Stimulated activated CD4-positive, alpha-beta T cell treated with anti-CD3 and anti-CD28 coated beads, Interleukin-15, amount 100 ng/mL, for 1 hour (primary cell): ENCODE measurements at regions not wholly inside any gene's neighbourhood (a gene's known extent, or its start where the extent isn't known, plus 50 kb on each side); places are given as distances from the start of the nearest gene placed in this dataset.
"Not testable (repeated sequence)": the region's sequence is repeated elsewhere in the genome, so short reads cannot be mapped to it uniquely, and the experiment has no call there.

Experiments
- DNase-seq, 2 donors: peaks; one replicate each; pipeline ENCODE4 v3.0.0-alpha.2; 2020; ENCODE audit warnings: low read depth in 1 of 2, low spot score in 1 of 2

DNA sequence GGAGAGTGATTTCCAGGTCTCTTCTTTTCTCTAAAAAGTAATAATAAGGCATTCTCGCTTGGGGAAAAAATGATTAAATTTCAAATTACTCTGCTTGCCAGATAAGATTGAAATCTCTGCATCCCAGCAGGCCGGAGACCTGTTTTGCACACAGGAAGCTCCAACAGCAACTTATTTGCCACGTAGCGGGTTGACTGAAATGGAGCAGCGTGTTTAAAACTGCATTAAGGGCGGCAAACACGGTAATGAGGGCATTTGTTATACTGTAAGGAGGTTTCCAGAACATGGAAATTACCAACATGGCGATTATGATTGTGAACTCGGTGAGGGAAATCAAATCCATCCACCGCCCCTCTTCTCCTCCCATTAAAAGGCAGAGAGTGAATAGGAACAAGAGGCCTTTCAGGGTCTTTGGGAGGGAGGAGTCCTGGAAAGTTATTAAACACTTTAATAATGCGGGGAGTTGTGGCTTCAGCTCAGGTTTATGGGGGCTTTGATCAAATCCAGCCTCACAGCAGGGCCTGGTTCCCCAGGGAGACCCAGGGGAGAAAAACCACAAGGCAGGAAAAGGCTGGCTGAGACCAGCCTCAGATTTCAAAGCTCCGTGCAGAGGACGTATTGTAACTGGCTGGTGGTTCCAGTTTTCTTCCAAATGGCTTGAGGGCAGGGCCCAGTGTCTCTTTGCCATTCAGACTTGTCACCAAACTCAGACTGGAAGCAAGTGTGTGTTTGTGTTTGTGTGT, 242.3 kb downstream of the TLE3 start:
- no peak for DNase-seq

- no peak for DNase-seq
Measured at GRCh38 chr15:69857250-69857649, 240.5 kb downstream of the TLE3 start.

- DNase-seq: no peak
Measured at GRCh38 chr15:69857686-69858391, 239.9 kb downstream of the TLE3 start.

DNA sequence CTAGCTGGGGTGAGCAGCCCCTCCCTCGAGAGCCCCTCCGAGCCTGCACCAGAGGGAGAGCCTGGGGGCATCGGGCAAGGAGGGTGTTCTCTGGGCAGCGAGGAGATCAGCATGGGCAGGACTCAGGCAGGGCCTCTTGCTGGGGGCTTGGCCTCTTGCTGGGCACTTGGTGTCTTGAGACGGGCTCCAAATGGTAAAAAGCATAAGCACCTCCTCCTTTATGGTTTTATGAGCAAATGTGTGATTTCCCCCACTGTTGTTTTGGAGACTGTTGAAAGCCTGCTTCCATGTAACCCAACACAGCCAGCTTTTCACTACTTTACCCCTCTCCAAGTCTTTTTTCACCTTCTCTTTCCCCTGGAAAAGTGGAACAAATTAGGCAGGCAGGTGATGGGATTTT, 239.3 kb downstream of the TLE3 start:
- no peak for DNase-seq

DNA sequence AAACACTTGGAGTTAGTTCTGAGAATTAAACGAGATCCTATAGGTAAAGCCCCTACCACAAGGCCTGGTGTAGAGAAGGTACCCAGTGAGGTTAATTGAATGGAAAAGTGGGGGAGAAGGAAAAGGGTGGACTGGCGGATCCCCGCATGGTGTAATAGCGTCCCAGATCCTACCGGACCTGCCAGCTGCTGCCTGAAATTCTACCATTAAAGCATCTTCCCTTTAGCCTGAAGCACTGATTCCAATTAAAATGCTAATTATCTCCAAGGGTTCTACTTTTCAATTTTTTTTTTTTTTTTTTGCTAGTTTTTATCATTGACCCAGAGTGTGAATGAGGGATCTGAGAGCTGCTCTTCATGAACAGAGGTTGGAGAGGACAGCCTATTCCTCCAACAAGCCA, 237.9 kb downstream of the TLE3 start:
- DNase-seq: no peak

DNA sequence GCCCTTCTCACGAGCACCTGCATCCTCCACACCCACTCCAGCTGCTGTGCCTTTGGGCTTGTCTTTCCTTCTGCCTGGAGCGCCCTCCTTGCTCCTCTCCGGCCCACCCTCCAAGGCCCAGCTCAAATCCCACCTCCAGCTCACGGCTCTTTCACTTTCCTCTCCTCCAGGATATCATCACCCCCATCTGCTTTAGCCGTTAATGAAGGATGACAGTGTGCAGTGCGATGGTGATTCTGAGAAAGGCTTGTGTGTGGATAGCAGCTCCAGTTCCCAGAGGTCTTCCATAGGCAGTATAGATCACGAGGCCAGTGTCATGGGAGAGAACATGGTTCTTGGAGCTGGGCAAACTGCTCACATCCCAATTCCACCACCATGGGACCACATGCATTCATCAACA, 237.4 kb downstream of the TLE3 start:
- DNase-seq: no peak

- DNase-seq: no peak
Measured at GRCh38 chr15:69860921-69861320, 236.8 kb downstream of the TLE3 start.

GRCh38 chr15:69861331-69862171, 236.2 kb downstream of the TLE3 start:
- no peak for DNase-seq

DNA sequence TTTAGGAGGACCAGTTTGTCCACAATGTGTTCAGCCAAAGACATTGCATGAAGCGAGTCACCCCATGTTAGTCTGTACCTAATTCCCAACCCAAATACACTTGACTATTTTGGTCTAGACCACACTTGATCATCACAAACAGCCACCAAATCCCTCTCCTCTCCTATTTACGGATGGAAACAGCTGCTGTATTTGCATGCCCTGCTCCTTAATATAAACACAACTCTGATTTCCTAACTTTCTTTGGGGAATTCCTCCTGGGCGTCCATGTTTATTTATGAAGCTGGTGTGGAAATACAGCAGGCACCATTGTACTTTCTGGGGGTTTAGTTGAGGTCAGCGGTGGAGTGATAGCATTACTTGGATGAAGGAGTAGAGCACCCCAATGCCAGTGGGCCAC, 235.2 kb downstream of the TLE3 start:
- no peak for DNase-seq

DNA sequence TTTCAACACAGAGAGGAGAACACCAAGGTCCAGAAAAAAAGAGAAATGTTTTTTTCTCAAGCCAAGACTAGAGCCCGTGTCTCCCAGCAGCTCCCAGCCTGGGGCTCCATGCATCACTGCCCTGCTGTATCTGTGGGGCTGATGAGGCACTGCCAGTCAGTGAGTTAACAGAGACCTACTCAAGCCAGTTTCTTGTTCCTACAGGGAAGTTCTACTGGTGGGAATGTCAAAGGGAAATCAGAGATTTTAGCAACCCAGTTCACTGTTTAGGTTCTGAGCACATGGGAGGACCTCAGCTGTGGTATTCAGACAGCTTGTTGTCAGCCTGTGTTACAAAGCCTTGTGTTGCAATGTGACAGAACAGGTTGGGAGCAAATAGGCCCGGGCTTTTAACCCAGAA, 234.3 kb downstream of the TLE3 start:
- DNase-seq: no peak

GRCh38 chr15:69865369-69865768, 232.3 kb downstream of the TLE3 start:
- DNase-seq: no peak

- no peak for DNase-seq
Measured at GRCh38 chr15:69868756-69869155, 229.0 kb downstream of the TLE3 start.

DNA sequence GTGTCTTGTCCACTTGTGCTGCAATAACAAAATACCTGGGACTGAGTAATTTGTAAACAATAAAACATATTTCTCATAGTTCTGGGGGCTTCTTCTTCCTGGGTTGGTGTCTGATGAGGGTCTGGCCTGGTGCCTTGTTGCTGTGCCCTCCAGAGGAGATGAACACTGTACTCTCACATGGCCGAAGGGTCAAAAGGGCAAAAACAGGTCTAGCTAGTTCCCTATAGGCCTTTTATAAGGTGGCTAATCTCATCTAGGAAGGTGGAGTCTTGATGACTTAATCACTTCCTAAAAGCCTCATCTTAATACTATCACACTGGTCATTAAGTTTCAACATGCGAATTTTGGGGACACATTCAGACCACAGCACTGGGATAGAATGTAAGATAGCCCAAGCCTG, 228.4 kb downstream of the TLE3 start:
- no peak for DNase-seq

DNA sequence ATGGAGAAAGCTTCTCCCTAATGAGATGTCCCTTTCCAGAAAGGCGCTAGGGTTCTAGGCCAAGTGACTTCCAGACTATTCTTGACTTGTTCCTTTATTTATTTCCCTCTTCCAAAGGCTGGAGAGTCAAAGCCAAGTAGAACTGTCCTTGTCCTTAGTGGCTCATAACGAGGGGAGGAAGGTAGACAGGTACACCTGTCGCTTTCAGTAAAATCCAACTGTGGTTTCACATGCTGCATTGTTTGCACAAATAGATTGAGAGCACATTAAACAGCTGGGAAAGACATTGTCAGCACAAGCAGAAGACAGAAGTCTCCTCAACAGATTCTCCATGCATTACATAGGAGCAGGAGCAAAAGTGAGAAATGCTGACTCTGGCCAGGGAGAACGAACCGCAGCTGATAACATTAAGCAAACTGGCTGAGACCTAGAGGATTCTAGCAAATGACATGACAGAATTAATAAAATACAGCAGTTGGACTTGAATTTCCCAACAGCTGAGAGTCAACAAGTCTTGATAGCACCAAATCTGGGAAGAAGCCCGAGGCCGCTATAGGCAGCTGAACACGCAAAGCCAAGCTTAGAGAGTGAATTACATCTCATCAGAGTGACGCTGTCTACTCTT, 227.7 kb downstream of the TLE3 start:
- DNase-seq: no peak

- DNase-seq: no peak
Measured at GRCh38 chr15:69871511-69872134, 226.1 kb downstream of the TLE3 start.

- DNase-seq: no peak
Measured at GRCh38 chr15:69873807-69874206, 223.9 kb downstream of the TLE3 start.

DNA sequence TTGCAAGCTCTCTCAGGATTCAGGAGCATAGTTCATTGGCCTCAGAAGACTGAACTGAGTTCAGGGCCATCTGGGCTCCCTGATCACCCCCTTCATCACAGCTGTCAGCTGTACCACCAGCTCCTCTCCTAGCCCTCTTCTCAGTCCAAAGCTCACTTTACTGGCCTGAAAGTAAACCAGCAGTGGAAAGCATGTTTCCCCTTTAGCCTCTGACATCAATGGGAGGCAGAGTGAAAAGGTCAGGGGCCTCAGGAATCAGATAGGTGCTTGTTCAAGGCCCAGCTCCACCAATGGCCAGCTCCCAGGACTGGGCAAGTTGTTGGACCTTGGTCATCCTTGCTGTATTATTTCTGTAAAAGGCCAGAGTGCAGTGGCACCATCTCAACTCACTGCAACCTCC, 223.4 kb downstream of the TLE3 start:
- DNase-seq: no peak

GRCh38 chr15:69876064-69876940, 221.4 kb downstream of the TLE3 start:
- no peak for DNase-seq

- DNase-seq: not testable (repeated sequence)
Measured at GRCh38 chr15:69879963-69880362, 217.8 kb downstream of the TLE3 start.
